K562 (cell line): ENCODE measurements at regions not wholly inside any gene's neighbourhood (a gene's known extent, or its start where the extent isn't known, plus 50 kb on each side); places are given as distances from the start of the nearest gene placed in this dataset.

Experiments
- ARID2 ChIP-seq: fragments of 450-650 bp; IDR thresholded peaks from 2 replicates; pipeline ENCODE4 v1.6.1; 2017; ENCODE audit warnings: antibody characterized with exemption, mild to moderate bottlenecking
- CBFB ChIP-seq: sonication (generic); formaldehyde crosslinking; IDR thresholded peaks from 2 replicates; pipeline ENCODE4 v1.4.0; 2020; ENCODE audit warnings: mild to moderate bottlenecking, missing genetic modification reagents
- EZH2 ChIP-seq: IDR thresholded peaks from 2 replicates; pipeline ENCODE4 v1.6.1; 2012; ENCODE audit warnings: low read depth, mild to moderate bottlenecking, inconsistent platforms, low read length, borderline replicate concordance
- SIX5 ChIP-seq, 2 experiments: IDR thresholded peaks; 2 replicates each; pipeline ENCODE4 v1.6.1; 2011; ENCODE audit warnings: low read length in 2 of 2, borderline replicate concordance in 1 of 2, low read depth in 1 of 2, mild to moderate bottlenecking in 1 of 2, moderate library complexity in 1 of 2; ENCODE audit not compliant: insufficient read depth in 1 of 2
- TF ChIP-seq, protein P1 (sequence below), 3 experiments: IDR thresholded peaks in 2 of 3; conservative IDR thresholded peaks in 1 of 3; 2 replicates each; pipeline ENCODE4 v1.5.1; 2011 to 2012; ENCODE audit warnings: low read length in 3 of 3, mild to moderate bottlenecking in 3 of 3, control low read depth in 2 of 3, improper control_type of control experiment in 1 of 3, inconsistent platforms in 1 of 3, low read depth in 1 of 3, mixed read lengths in 1 of 3, moderate library complexity in 1 of 3; ENCODE audit not compliant: insufficient read depth in 2 of 3

DNA sequence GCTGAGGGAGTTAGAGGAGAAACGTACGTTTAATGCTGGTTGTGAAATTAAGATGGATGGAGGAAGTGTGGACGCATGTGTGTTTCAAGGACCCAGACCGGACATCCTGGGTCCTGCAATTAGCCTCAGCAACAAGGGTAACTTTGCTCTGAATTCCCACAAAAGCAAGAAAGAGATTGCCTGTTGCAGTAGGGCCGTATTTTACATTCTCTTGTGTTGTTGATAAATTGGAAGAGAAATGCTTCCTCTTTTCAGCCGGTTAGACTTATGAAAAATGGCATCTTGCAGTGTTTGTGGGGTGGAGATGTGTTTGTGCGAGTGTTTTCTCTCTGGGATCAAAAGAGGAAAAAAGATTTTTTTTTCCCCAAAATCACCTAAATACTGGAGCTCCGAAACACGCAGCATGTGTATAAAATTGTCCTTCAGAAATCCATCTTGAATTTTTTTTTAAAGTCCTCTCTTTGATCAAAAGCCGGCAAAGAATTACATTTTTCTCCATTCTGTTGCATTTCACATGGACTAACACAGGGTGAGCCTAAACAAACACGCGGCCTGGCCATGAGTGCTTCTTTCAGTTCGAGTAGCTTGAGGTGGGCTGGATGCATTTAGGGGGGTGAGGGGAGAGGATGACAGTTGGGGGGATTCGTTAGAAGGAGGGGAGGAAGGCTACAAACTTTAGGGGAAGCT lies 251.6 kb downstream of the C16orf95 start:
- TF ChIP-seq, protein P1, sequence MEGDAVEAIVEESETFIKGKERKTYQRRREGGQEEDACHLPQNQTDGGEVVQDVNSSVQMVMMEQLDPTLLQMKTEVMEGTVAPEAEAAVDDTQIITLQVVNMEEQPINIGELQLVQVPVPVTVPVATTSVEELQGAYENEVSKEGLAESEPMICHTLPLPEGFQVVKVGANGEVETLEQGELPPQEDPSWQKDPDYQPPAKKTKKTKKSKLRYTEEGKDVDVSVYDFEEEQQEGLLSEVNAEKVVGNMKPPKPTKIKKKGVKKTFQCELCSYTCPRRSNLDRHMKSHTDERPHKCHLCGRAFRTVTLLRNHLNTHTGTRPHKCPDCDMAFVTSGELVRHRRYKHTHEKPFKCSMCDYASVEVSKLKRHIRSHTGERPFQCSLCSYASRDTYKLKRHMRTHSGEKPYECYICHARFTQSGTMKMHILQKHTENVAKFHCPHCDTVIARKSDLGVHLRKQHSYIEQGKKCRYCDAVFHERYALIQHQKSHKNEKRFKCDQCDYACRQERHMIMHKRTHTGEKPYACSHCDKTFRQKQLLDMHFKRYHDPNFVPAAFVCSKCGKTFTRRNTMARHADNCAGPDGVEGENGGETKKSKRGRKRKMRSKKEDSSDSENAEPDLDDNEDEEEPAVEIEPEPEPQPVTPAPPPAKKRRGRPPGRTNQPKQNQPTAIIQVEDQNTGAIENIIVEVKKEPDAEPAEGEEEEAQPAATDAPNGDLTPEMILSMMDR (IDR thresholded peaks at IDR 0.05 in 2 of 3, conservative IDR thresholded peaks at IDR 0.05 in 1 of 3; ENCODE audit: insufficient read depth in 2 of 3, low read depth in 1 of 3, low read length in 3 of 3), result no peak
- TF ChIP-seq ARID2 (no peak), EZH2 (no peak; the same call in 1 of the 2 replicates), CBFB (no peak), SIX5 (IDR thresholded peaks at IDR 0.05; ENCODE audit: borderline replicate concordance in 1 of 2, insufficient read depth in 1 of 2, low read depth in 1 of 2, low read length in 2 of 2) (no peak)
